Right lobe of liver (tissue), 6 donors: ENCODE measurements at regions not wholly inside any gene's neighbourhood (a gene's known extent, or its start where the extent isn't known, plus 50 kb on each side); places are given as distances from the start of the nearest gene placed in this dataset.
"Not testable (repeated sequence)": the region's sequence is repeated elsewhere in the genome, so short reads cannot be mapped to it uniquely, and the experiment has no call there.

Experiments
- ATAC-seq, 4 donors: fragments of 200-7000 bp; cut with Tn5 transposase; one replicate each; pipeline ENCODE4 v1.9.1; 2020; ENCODE audit warnings: mild to moderate bottlenecking in 4 of 4, moderate library complexity in 4 of 4
- DNase-seq, 3 donors: peaks; one replicate each; pipeline ENCODE4 v3.0.0-alpha.2; 2020
- H3K27ac ChIP-seq, 3 donors: fragments of 200-600 bp; one replicate each; pipeline ENCODE4 v1.8.0; 2022
- H3K27me3 ChIP-seq, 2 donors: fragments of 200-600 bp; one replicate each; pipeline ENCODE4 v1.8.0; 2022
- H3K36me3 ChIP-seq, 4 donors: fragments of 200-600 bp; sonication (generic) in 1 of 4; one replicate each; pipeline versions ENCODE4 v1.5.1 to v1.8.0; 2017 to 2022; ENCODE audit warnings: control low read depth in 1 of 4
- H3K4me1 ChIP-seq, 4 donors: fragments of 200-600 bp; sonication (generic) in 1 of 4; one replicate each; pipeline versions ENCODE4 v1.5.1 to v1.8.0; 2017 to 2022; ENCODE audit warnings: control low read depth in 1 of 4
- H3K4me3 ChIP-seq, 3 donors: fragments of 200-600 bp; one replicate each; pipeline ENCODE4 v1.8.0; 2022
- H3K9me3 ChIP-seq, 4 donors: fragments of 200-600 bp; sonication (generic) in 1 of 4; one replicate each; pipeline versions ENCODE4 v1.5.1 to v1.8.0; 2017 to 2022; ENCODE audit warnings: control low read depth in 1 of 4
- CTCF ChIP-seq, 4 donors: fragments of 200-600 bp in 3 of 4; fragments of 450-650 bp in 1 of 4; IDR thresholded peaks; one replicate each; pipeline versions ENCODE4 v1.5.1 to v1.8.0; 2016 to 2022; ENCODE audit warnings: antibody characterized with exemption in 4 of 4, mild to moderate bottlenecking in 2 of 4
- POLR2A ChIP-seq: fragments of 450-650 bp; IDR thresholded peaks from one replicate; pipeline ENCODE4 v1.6.1; 2017; ENCODE audit warnings: antibody characterized with exemption, mild to moderate bottlenecking
- WGBS: methylation state at CpG from one replicate; pipeline ENCODE4 v1.1.6; 2018; ENCODE audit warnings: low coverage, low lambda C conversion rate; ENCODE audit not compliant: insufficient coverage; ENCODE audit errors: missing lambda C conversion rate; 5-methylcytosine and 5-hydroxymethylcytosine counted together
- intact Hi-C, 2 donors: fragments of 100-400 bp; cut with DNase I; formaldehyde crosslinking; loops; one replicate each; pipeline versions ENCODE4 v1.11.2 to v1.14.1; 2022
- donor health status: DM: no; HTN: yes; CAD: no.
- donor health status: DM: no; HTN: no; CAD: no.
- donor health status: DM: no; HTN: no; CAD: no.
- donor health status: DM: no; HTN: yes; CAD: no.
- donor health status: DM: no; HTN: yes; CAD: no.

- Histone ChIP-seq H3K4me1 (no peaks in the 10 kb centered on the region), H3K27me3 (no peaks in the 10 kb centered on the region), H3K36me3 (no peaks in the 10 kb centered on the region), H3K4me3 (no peak overlapping the region), H3K9me3 (no peaks in the 10 kb centered on the region), H3K27ac (no peak overlapping the region)
- 32% methylated on average over 3 of the region's 3 CpGs for WGBS
- ATAC-seq (no peak), DNase-seq (no peak)
- intact Hi-C loops = no loop called here
- TF ChIP-seq CTCF (IDR thresholded peaks at IDR 0.05) = no peak
- no peak for TF ChIP-seq POLR2A
These were observed 249.4 kb downstream of the PRDM9 start for GRCh38 chr5:23756779-23757178.

GRCh38 chr5:23763170-23763569 is 255.8 kb downstream of the PRDM9 start:
- H3K27ac ChIP-seq = no peak overlapping the region
- intact Hi-C loops = no loop called here
- no peak for ATAC-seq

GRCh38 chr5:23776684-23777083 is 269.3 kb downstream of the PRDM9 start:
- WGBS = 27% methylated on average over 3 of the region's 3 CpGs
- Histone ChIP-seq H3K4me1 (no peaks in the 10 kb centered on the region), H3K9me3 (no peaks in the 10 kb centered on the region), H3K27ac (no peak overlapping the region), H3K27me3 (no peaks in the 10 kb centered on the region), H3K4me3 (no peak overlapping the region), H3K36me3 (no peaks in the 10 kb centered on the region)
- TF ChIP-seq CTCF (IDR thresholded peaks at IDR 0.05) = no peak
- TF ChIP-seq POLR2A = no peak
- intact Hi-C loops = no loop called here
- DNase-seq (no peak), ATAC-seq (no peak)

More at GRCh38 chr5:23763170-23763569, 255.8 kb downstream of the PRDM9 start:
- TF ChIP-seq CTCF (IDR thresholded peaks at IDR 0.05) = no peak
- no peak for TF ChIP-seq POLR2A
- DNase-seq = no peak
- Histone ChIP-seq H3K27me3 (no peaks in the 10 kb centered on the region), H3K4me3 (no peak overlapping the region), H3K36me3 (no peaks in the 10 kb centered on the region), H3K9me3 (no peaks in the 10 kb centered on the region), H3K4me1 (no peaks in the 10 kb centered on the region)
- 24% methylated on average over 1 of the region's 1 CpG for WGBS

GRCh38 chr5:23800307-23800706 is 292.9 kb downstream of the PRDM9 start:
- ATAC-seq, H3K27ac ChIP-seq, H3K36me3 ChIP-seq, H3K27me3 ChIP-seq, H3K4me1 ChIP-seq, H3K4me3 ChIP-seq, H3K9me3 ChIP-seq, DNase-seq, intact Hi-C loops: not testable (repeated sequence)
- 43% methylated on average over 1 of the region's 4 CpGs for WGBS
- TF ChIP-seq CTCF (IDR thresholded peaks at IDR 0.05) = peak in 2 of 4 donors; percentile 10 to 25
